Smooth muscle cell (in vitro differentiated cells): ENCODE measurements at regions not wholly inside any gene's neighbourhood (a gene's known extent, or its start where the extent isn't known, plus 50 kb on each side); places are given as distances from the start of the nearest gene placed in this dataset.

ENCODE experiments used
- DNase-seq: peaks from one replicate; lab custom pipeline; 2025; ENCODE audit not compliant: unreplicated experiment; lab: John Stamatoyannopoulos, UW
- H2AFZ ChIP-seq: fragments of 200-600 bp; sonication (generic); 2 replicates; pipeline ENCODE4 v1.6.0; 2016; ENCODE audit warnings: antibody characterized with exemption, low read depth, mild to moderate bottlenecking
- H3F3A ChIP-seq: fragments of 200-600 bp; sonication (generic); 2 replicates; pipeline ENCODE4 v1.6.0; 2017; ENCODE audit warnings: antibody characterized with exemption, low read depth
- H3K27ac ChIP-seq: fragments of 200-600 bp; sonication (generic); 2 replicates; pipeline ENCODE4 v1.5.1; 2016; ENCODE audit warnings: low read depth, mild to moderate bottlenecking
- H3K27me3 ChIP-seq: fragments of 200-600 bp; sonication (generic); 2 replicates; pipeline ENCODE4 v1.6.1; 2016; ENCODE audit warnings: low read depth, mild to moderate bottlenecking
- H3K36me3 ChIP-seq: fragments of 200-600 bp; sonication (generic); 2 replicates; pipeline ENCODE4 v1.5.1; 2016; ENCODE audit warnings: low read depth
- H3K4me1 ChIP-seq: fragments of 200-600 bp; sonication (generic); 2 replicates; pipeline ENCODE4 v1.5.1; 2016; ENCODE audit warnings: low read depth
- H3K4me2 ChIP-seq: fragments of 200-600 bp; sonication (generic); 2 replicates; pipeline ENCODE4 v1.6.0; 2016; ENCODE audit warnings: mild to moderate bottlenecking
- H3K4me3 ChIP-seq: fragments of 200-600 bp; sonication (generic); 2 replicates; pipeline ENCODE4 v1.5.1; 2016; ENCODE audit warnings: mild to moderate bottlenecking
- H3K79me2 ChIP-seq: fragments of 200-600 bp; sonication (generic); 2 replicates; pipeline ENCODE4 v1.6.0; 2016; ENCODE audit warnings: low read depth, mild to moderate bottlenecking
- H3K9ac ChIP-seq: fragments of 200-600 bp; sonication (generic); 2 replicates; pipeline ENCODE4 v1.6.0; 2016; ENCODE audit warnings: low read depth
- H3K9me3 ChIP-seq: fragments of 200-600 bp; sonication (generic); replicated peaks from 2 replicates; pipeline ENCODE4 v1.5.1; 2016; ENCODE audit warnings: low read depth
- H4K20me1 ChIP-seq: fragments of 200-600 bp; sonication (generic); 2 replicates; pipeline ENCODE4 v1.6.0; 2016; ENCODE audit warnings: low read depth
- CTCF ChIP-seq: fragments of 200-600 bp; sonication (generic); IDR thresholded peaks from 2 replicates; pipeline ENCODE4 v1.5.1; 2017; ENCODE audit warnings: borderline replicate concordance, mild to moderate bottlenecking, antibody characterized with exemption; ENCODE audit not compliant: insufficient read depth, poor library complexity, severe bottlenecking
- WGBS: methylation state at CpG from one replicate; pipeline ENCODE4 v1.1.7; 2016; ENCODE audit warnings: low lambda C conversion rate; 5-methylcytosine and 5-hydroxymethylcytosine counted together

DNA sequence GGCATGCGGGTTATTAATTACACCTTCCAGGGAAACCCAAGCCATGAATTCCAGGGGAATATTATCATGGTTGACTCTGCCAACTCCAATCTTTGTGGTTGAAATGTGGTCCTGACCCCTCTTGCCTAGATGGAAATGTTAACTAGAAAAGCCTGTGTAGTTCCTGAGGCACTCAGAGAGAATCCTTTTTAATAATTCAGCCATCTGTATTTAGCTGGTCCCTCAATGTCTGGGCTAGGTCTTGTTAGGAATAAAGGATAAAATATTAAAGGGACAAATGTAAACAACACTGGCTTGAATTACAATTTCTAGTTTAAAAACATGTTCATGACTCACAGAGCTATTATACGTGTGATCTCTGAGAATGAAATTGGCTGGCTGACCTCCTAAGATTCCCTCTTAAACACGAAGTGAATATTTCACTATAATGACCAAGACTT, 435.2 kb upstream of the SUCLG2 start:
- H3K4me3 ChIP-seq, result no peak overlapping the region
- no peak overlapping the region for H3K9ac ChIP-seq
- H3K4me2 ChIP-seq, result peak overlapping the region; percentile 27
- H3K79me2 ChIP-seq, result no peaks in the 10 kb centered on the region
- H3K4me1 ChIP-seq, result peaks cover 6% of the 10 kb centered on the region
- no peaks in the 10 kb centered on the region for H3F3A ChIP-seq
- DNase-seq, result no peak
- no peaks in the 10 kb centered on the region for H4K20me1 ChIP-seq
- H3K27me3 ChIP-seq, result peaks cover 11% of the 10 kb centered on the region
- H2AFZ ChIP-seq, result no peak overlapping the region
- H3K36me3 ChIP-seq, result no peaks in the 10 kb centered on the region
- 34% methylated on average over 3 of the region's 3 CpGs for WGBS
- H3K27ac ChIP-seq, result peak overlapping the region; percentile 35
- TF ChIP-seq CTCF, result no peak
- H3K9me3 ChIP-seq, result no peaks in the 10 kb centered on the region

DNA sequence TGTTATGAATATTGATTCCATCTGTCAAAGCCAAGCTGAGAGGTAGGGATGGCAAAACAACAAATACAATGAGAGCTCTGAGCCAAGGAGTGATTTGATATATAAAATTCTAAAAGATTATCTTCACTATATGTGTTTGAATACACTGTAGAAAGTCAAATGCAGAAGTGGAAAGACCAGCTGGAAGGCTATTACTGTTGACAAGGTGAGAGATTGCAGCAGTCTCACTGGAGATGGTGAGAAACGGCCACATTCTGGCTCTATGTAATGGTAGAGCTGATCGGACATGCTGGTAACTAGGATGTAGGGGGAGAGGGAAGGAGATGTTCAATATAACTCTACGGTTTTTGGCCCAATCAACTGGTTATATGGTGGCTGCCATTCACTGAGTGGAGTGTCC, 434.2 kb upstream of the SUCLG2 start:
- no peak for TF ChIP-seq CTCF
- H3K9ac ChIP-seq, result no peak overlapping the region

GRCh38 chr3:68088216-68088615, 433.8 kb upstream of the SUCLG2 start:
- no peak for TF ChIP-seq CTCF
- no peak for DNase-seq
- Histone ChIP-seq H3K27ac (no peak overlapping the region), H3K36me3 (no peaks in the 10 kb centered on the region), H3K79me2 (no peaks in the 10 kb centered on the region), H3F3A (no peaks in the 10 kb centered on the region), H3K27me3 (peaks cover 11% of the 10 kb centered on the region), H2AFZ (no peak overlapping the region), H3K9me3 (no peaks in the 10 kb centered on the region), H3K4me3 (no peak overlapping the region), H3K9ac (no peak overlapping the region), H3K4me1 (peaks cover 6% of the 10 kb centered on the region), H4K20me1 (no peaks in the 10 kb centered on the region), H3K4me2 (no peak overlapping the region)
- 93% methylated on average over 3 of the region's 3 CpGs for whole genome bisulfite sequencing

More for the DNA sequence above, 434.2 kb upstream of the SUCLG2 start:
- peaks cover 11% of the 10 kb centered on the region for H3K27me3 ChIP-seq
- H3K4me1 ChIP-seq, result peaks cover 6% of the 10 kb centered on the region
- H2AFZ ChIP-seq, result no peak overlapping the region
- no peak for DNase-seq
- H3K4me3 ChIP-seq, result no peak overlapping the region
- no peaks in the 10 kb centered on the region for H3K9me3 ChIP-seq
- 93% methylated on average over 3 of the region's 3 CpGs for WGBS
- no peak overlapping the region for H3K4me2 ChIP-seq
- no peaks in the 10 kb centered on the region for H4K20me1 ChIP-seq
- no peaks in the 10 kb centered on the region for H3F3A ChIP-seq
- no peaks in the 10 kb centered on the region for H3K36me3 ChIP-seq
- no peak overlapping the region for H3K27ac ChIP-seq
- no peaks in the 10 kb centered on the region for H3K79me2 ChIP-seq

- Histone ChIP-seq H3K27me3 (no peaks in the 10 kb centered on the region), H3K4me2 (no peak overlapping the region), H3K9me3 (no peaks in the 10 kb centered on the region), H3K27ac (no peak overlapping the region), H4K20me1 (no peaks in the 10 kb centered on the region), H2AFZ (no peak overlapping the region), H3K79me2 (no peaks in the 10 kb centered on the region), H3K9ac (no peak overlapping the region), H3K4me3 (no peak overlapping the region), H3K36me3 (no peaks in the 10 kb centered on the region), H3F3A (no peaks in the 10 kb centered on the region), H3K4me1 (no peaks in the 10 kb centered on the region)
- TF ChIP-seq CTCF, result no peak
- WGBS, result 93% methylated on average over 3 of the region's 3 CpGs
- DNase-seq, result no peak
Observed at GRCh38 chr3:68072062-68072461, 417.6 kb upstream of the SUCLG2 start.
